ENCODE measurements at regions not wholly inside any gene's neighbourhood (a gene's known extent, or its start where the extent isn't known, plus 50 kb on each side); places are given as distances from the start of the nearest gene placed in this dataset.

DNA sequence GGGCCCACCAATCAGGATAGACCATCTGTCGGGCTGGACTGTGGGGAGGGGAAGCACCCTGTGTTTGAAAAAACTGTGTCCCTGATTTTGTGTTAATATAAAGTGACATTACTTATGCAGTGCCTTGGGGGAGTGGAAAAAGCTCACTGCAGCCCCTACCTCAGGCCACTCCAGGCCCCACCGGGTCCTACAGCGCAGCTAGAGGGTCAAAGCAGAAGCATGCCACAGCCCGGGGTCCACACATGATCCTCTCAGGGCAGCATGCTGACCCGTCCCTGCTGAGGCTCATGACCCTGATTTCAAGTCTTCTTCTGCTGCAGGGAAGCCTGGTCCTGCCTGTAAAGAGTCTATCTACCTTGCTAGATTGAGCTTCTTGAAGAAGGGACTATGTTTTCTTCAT is 133.0 kb upstream of the PLCB4 start:
- no peak for TF ChIP-seq CTCF (IDR thresholded peaks at IDR 0.05; ENCODE audit: control insufficient read depth, extremely low read depth, insufficient read depth)
- H3K4me3 ChIP-seq (ENCODE audit: low read depth, low read length): no peak overlapping the region
- DNase-seq (ENCODE audit: low read depth): no peak

GRCh38 chr20:8938532-8938931 is 130.4 kb upstream of the PLCB4 start:
- TF ChIP-seq CTCF (IDR thresholded peaks at IDR 0.05; ENCODE audit: control insufficient read depth, extremely low read depth, insufficient read depth): no peak
- no peak overlapping the region for H3K4me3 ChIP-seq (ENCODE audit: low read depth, low read length)
- no peak for DNase-seq (ENCODE audit: low read depth)

GRCh38 chr20:8940326-8940725 is 128.6 kb upstream of the PLCB4 start:
- no peak for TF ChIP-seq CTCF (IDR thresholded peaks at IDR 0.05; ENCODE audit: control insufficient read depth, extremely low read depth, insufficient read depth)
- no peak for DNase-seq (ENCODE audit: low read depth)
- no peak overlapping the region for H3K4me3 ChIP-seq (ENCODE audit: low read depth, low read length)

DNA sequence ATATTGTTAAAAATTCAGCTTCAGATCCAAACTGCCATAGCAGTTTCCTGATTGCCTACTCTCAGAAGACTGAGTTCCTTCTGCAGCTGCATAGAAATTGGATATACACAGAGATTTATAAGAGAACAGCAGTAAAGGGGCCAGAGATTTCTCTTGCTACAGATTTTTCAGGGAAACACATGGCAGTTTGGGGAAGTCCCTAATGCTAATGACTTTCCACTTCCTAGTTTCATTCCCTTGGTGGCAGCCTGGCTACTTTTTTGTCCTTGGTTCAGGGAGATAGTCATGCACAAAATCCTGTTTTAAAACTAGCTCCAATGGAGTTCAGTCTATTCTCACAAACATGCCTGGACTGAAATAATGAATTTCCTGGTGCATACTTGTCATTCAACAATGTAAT is 125.3 kb upstream of the PLCB4 start:
- H3K4me3 ChIP-seq (ENCODE audit: low read depth, low read length): no peak overlapping the region
- TF ChIP-seq CTCF (IDR thresholded peaks at IDR 0.05; ENCODE audit: control insufficient read depth, extremely low read depth, insufficient read depth): no peak
- DNase-seq (ENCODE audit: low read depth): no peak

DNA sequence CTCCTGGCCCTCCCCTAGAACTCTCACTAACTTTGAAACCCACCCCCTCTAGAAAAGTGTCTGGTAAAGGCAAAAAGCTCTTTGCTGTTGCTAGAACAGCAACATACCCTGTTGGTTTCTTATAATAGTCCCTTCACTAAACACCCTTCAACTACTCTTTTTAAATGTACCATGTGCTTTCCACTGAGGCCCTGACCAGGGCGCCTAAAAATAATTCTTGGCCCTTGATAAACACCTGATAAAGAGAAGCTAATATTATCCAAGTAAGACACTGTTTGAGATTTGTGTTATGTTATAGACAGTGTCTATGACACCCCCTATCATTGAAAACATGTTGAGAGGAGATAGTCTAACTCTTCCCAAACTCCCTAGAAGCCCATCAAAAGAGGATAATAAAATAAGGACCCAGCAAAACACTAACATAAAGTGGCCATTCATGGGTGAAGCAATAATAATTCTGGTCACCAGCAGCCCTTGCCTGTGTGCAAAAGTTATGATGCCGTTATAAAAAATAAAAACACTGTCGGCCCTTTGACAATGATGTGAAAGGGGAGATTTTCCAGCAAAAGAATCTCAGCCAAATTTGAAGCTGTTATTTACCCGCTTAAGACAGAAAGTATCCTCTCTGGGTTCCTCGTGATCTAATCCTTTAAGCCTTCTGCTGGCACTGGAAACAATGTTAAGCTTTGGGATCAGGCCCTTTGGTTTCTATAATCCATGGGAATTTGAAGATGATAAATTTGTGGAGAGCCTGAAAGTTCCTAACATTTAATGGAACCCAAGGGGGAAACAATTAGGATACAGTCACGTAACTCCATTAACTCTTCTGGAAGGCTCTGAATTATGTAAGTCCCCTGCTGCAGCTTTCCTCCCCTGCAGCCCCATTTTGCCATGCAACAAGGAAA is 122.6 kb upstream of the PLCB4 start:
- no peak overlapping the region for H3K4me3 ChIP-seq (ENCODE audit: low read depth, low read length)
- DNase-seq (ENCODE audit: low read depth): no peak
- no peak for TF ChIP-seq CTCF (IDR thresholded peaks at IDR 0.05; ENCODE audit: control insufficient read depth, extremely low read depth, insufficient read depth)

DNA sequence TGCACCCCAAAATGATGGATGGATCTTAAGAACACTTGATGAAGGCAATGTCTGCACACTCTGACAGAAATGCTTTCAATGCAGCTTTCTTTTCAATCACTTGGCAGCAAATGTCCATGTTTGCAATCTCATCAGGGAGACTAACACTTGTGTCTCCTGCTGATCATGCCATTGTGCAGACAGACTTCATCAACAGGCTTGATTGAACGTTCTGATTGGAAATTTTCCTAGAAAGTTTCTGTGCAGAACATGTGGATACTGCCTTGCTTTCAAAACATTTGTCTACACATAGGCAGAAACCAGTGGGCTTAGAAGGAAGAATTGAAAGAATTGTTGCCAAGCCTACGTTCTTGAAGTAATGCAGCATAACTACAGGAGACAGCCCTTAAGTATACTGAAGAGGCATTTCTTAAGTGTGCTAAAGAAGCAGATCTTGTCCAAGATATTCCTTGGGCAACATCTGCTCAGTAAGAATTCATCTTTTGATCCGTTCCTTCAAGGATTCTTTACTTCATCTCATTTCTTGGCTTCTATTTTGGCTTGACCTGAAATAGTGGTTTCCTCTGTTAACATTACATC is 120.4 kb upstream of the PLCB4 start:
- DNase-seq (ENCODE audit: low read depth): no peak
- no peak for TF ChIP-seq CTCF (IDR thresholded peaks at IDR 0.05; ENCODE audit: control insufficient read depth, extremely low read depth, insufficient read depth)
- H3K4me3 ChIP-seq (ENCODE audit: low read depth, low read length): no peak overlapping the region
